ENCODE measurements at regions not wholly inside any gene's neighbourhood (a gene's known extent, or its start where the extent isn't known, plus 50 kb on each side); places are given as distances from the start of the nearest gene placed in this dataset.

DNA sequence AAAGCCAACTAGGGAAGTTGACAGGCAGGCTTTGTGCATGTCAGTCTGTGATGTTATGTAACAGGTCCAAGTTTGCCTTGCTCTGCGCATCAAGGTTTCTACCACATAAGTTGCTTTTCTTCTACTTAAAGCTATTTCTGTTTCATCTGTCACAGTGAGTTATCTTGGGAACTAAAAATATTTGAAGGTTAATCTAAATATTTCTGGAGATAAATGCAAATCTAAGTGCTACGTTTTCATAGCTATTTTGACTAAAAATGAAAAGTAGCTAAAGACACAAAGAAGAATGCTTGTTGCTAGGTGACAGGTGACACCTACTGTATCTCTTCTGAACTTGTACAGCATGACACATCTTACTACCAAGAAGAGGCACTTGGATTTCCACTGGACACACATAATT lies 135.6 kb downstream of the KLF12 start:
- intact Hi-C loops (cut with micrococcal nuclease): no loop called here
- ChIA-PET POLR2A (no interaction called here), RAD21 (ENCODE audit: low non-redundant PET in 1 of 2, low total read pairs in 2 of 2, uncharacterized antibody in 2 of 2, unreplicated experiment in 2 of 2) (interaction anchor here in 1 of 2 experiments (0.7 kb wide), 1 partner anchor 1707 kb away, joined by 3 read pairs; no protein-coding TSS in a partner anchor), CTCF (no interaction called here)
- no peak overlapping the region for H3K9ac ChIP-seq (ENCODE audit: low read length)
- no peaks in the 10 kb centered on the region for H3K4me1 ChIP-seq (ENCODE audit: control insufficient read depth in 1 of 2, insufficient read depth in 2 of 2, low read length in 2 of 2)
- no TSS peak for BruUV-seq (replicated peaks)
- no peaks in the 10 kb centered on the region for H3K36me3 ChIP-seq (ENCODE audit: control insufficient read depth in 1 of 2, insufficient read depth in 2 of 2, low read length in 2 of 2)
- no peaks in the 10 kb centered on the region for H3K27me3 ChIP-seq (ENCODE audit: insufficient read depth, low read length)
- no peak for ATAC-seq
- no peaks in the 10 kb centered on the region for H4K20me1 ChIP-seq (ENCODE audit: insufficient read depth)
- no peak overlapping the region for H3K27ac ChIP-seq (ENCODE audit: low read depth, low read length)
- no peak for DNase-seq (ENCODE audit: low read depth, low spot score)
- H3K79me2 ChIP-seq (ENCODE audit: insufficient read depth, low read length): no peaks in the 10 kb centered on the region
- TF ChIP-seq FOSL1 (IDR thresholded peaks at IDR 0.05; ENCODE audit: low read depth): no peak
- TF ChIP-seq ZNF274 (IDR thresholded peaks at IDR 0.05; ENCODE audit: low read depth, low read length): no peak
- TF ChIP-seq, protein P1, sequence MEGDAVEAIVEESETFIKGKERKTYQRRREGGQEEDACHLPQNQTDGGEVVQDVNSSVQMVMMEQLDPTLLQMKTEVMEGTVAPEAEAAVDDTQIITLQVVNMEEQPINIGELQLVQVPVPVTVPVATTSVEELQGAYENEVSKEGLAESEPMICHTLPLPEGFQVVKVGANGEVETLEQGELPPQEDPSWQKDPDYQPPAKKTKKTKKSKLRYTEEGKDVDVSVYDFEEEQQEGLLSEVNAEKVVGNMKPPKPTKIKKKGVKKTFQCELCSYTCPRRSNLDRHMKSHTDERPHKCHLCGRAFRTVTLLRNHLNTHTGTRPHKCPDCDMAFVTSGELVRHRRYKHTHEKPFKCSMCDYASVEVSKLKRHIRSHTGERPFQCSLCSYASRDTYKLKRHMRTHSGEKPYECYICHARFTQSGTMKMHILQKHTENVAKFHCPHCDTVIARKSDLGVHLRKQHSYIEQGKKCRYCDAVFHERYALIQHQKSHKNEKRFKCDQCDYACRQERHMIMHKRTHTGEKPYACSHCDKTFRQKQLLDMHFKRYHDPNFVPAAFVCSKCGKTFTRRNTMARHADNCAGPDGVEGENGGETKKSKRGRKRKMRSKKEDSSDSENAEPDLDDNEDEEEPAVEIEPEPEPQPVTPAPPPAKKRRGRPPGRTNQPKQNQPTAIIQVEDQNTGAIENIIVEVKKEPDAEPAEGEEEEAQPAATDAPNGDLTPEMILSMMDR (IDR thresholded peaks at IDR 0.05 in 2 of 3, conservative IDR thresholded peaks at IDR 0.05 in 1 of 3; ENCODE audit: borderline replicate concordance in 1 of 3, insufficient read depth in 1 of 3, low read depth in 2 of 3, low read length in 2 of 3): no peak
- no peak for TF ChIP-seq SIN3A (IDR thresholded peaks at IDR 0.05; ENCODE audit: low read depth)
- no peak for TF ChIP-seq EZH2 (IDR thresholded peaks at IDR 0.05)
- TF ChIP-seq, protein P2, sequence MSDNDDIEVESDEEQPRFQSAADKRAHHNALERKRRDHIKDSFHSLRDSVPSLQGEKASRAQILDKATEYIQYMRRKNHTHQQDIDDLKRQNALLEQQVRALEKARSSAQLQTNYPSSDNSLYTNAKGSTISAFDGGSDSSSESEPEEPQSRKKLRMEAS (IDR thresholded peaks at IDR 0.05): no peak
- TF ChIP-seq SP1 (IDR thresholded peaks at IDR 0.05; ENCODE audit: low read depth): no peak
- no peak for TF ChIP-seq RAD21 (IDR thresholded peaks at IDR 0.05; ENCODE audit: low read depth)
- no peak for TF ChIP-seq YY1 (IDR thresholded peaks at IDR 0.05; ENCODE audit: extremely low read depth, insufficient replicate concordance, low read depth, low read length)
- H3K9me2 ChIP-seq (ENCODE audit: insufficient read depth): no peaks in the 10 kb centered on the region
- H2AFZ ChIP-seq (ENCODE audit: low read depth, low read length, poor library complexity, severe bottlenecking): no peak overlapping the region
- H3K4me2 ChIP-seq (ENCODE audit: low read length): no peak overlapping the region
- no peak overlapping the region for H3K4me3 ChIP-seq (replicated peaks in 1 of 2; ENCODE audit: low read depth in 1 of 2, low read length in 2 of 2)
- H3K9me3 ChIP-seq (ENCODE audit: control insufficient read depth in 1 of 2, insufficient read depth in 1 of 2, low read depth in 1 of 2, low read length in 2 of 2): no peaks in the 10 kb centered on the region

DNA sequence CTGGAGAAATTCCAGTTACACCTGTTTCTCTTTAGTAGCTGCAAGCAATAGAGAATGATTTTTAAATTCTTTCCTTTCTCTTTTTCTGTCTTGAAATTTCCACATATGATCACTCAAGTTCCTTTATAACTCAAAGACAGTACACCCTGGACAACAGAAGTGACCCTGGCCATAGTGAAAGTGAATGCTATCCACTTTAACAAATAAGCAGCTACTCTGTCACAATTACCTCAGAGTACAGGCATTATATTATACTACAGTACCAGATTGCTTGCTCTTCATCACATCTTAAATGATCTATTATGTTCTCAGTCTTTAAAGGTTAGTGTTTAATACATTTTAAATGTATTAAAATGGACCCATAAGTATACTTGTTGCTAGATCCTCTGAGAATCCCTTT lies 136.2 kb downstream of the KLF12 start:
- Histone ChIP-seq H3K27ac (ENCODE audit: low read depth, low read length) (no peak overlapping the region), H3K36me3 (ENCODE audit: control insufficient read depth in 1 of 2, insufficient read depth in 2 of 2, low read length in 2 of 2) (no peaks in the 10 kb centered on the region), H3K4me1 (ENCODE audit: control insufficient read depth in 1 of 2, insufficient read depth in 2 of 2, low read length in 2 of 2) (no peaks in the 10 kb centered on the region), H3K9ac (ENCODE audit: low read length) (no peak overlapping the region), H3K27me3 (ENCODE audit: insufficient read depth, low read length) (no peaks in the 10 kb centered on the region), H3K9me3 (ENCODE audit: control insufficient read depth in 1 of 2, insufficient read depth in 1 of 2, low read depth in 1 of 2, low read length in 2 of 2) (no peaks in the 10 kb centered on the region), H3K79me2 (ENCODE audit: insufficient read depth, low read length) (no peaks in the 10 kb centered on the region), H2AFZ (ENCODE audit: low read depth, low read length, poor library complexity, severe bottlenecking) (no peak overlapping the region), H4K20me1 (ENCODE audit: insufficient read depth) (no peaks in the 10 kb centered on the region), H3K4me3 (replicated peaks in 1 of 2; ENCODE audit: low read depth in 1 of 2, low read length in 2 of 2) (no peak overlapping the region), H3K9me2 (ENCODE audit: insufficient read depth) (no peaks in the 10 kb centered on the region), H3K4me2 (ENCODE audit: low read length) (no peak overlapping the region)
- ATAC-seq (no peak), DNase-seq (ENCODE audit: low read depth, low spot score) (no peak)
- ChIA-PET CTCF (no interaction called here), POLR2A (no interaction called here), RAD21 (ENCODE audit: low non-redundant PET in 1 of 2, low total read pairs in 2 of 2, uncharacterized antibody in 2 of 2, unreplicated experiment in 2 of 2) (no interaction called here)
- intact Hi-C loops (cut with micrococcal nuclease): no loop called here
- BruUV-seq (replicated peaks): no TSS peak
- TF ChIP-seq, protein P2 (IDR thresholded peaks at IDR 0.05): no peak
- TF ChIP-seq SP1 (IDR thresholded peaks at IDR 0.05; ENCODE audit: low read depth) (no peak), TCF7L2 (IDR thresholded peaks at IDR 0.05; ENCODE audit: borderline replicate concordance, extremely low read depth, insufficient read depth, insufficient read length) (no peak), POLR2A (IDR thresholded peaks at IDR 0.05; ENCODE audit: borderline replicate concordance, extremely low read depth, insufficient read depth, insufficient read length) (no peak), POLR2AphosphoS5 (IDR thresholded peaks at IDR 0.05; ENCODE audit: low read depth, low read length) (no peak), EZH2phosphoT487 (IDR thresholded peaks at IDR 0.05; ENCODE audit: borderline replicate concordance) (no peak), EZH2 (IDR thresholded peaks at IDR 0.05) (no peak)

Data from HCT116 (cell line).